Astrocyte of the cerebellum (primary cell): ENCODE measurements at regions not wholly inside any gene's neighbourhood (a gene's known extent, or its start where the extent isn't known, plus 50 kb on each side); places are given as distances from the start of the nearest gene placed in this dataset.
A peak's percentile ranks its signal among the peaks of the same experiment; 100 is the strongest.

Source experiments
- DNase-seq: peaks from one replicate; pipeline ENCODE4 v3.0.0-alpha.2; 2011; ENCODE audit warnings: low read depth
- H3K4me3 ChIP-seq: 2 replicates; pipeline ENCODE4 v1.5.1; 2011; ENCODE audit warnings: mild to moderate bottlenecking, low read depth, low read length, moderate library complexity
- in situ Hi-C: cut with HindIII; loops from 2 replicates; pipeline ENCODE4 v1.10.0; 2017; ENCODE audit warnings: low sequenced_read_pairs
- TF ChIP-seq, protein P1 (sequence below): IDR thresholded peaks from 2 replicates; pipeline ENCODE4 v1.5.1; 2012; ENCODE audit warnings: low read length, low read depth, moderate library complexity, mild to moderate bottlenecking; ENCODE audit errors: missing control alignments

- in situ Hi-C loops: no loop called here
- TF ChIP-seq, protein P1, sequence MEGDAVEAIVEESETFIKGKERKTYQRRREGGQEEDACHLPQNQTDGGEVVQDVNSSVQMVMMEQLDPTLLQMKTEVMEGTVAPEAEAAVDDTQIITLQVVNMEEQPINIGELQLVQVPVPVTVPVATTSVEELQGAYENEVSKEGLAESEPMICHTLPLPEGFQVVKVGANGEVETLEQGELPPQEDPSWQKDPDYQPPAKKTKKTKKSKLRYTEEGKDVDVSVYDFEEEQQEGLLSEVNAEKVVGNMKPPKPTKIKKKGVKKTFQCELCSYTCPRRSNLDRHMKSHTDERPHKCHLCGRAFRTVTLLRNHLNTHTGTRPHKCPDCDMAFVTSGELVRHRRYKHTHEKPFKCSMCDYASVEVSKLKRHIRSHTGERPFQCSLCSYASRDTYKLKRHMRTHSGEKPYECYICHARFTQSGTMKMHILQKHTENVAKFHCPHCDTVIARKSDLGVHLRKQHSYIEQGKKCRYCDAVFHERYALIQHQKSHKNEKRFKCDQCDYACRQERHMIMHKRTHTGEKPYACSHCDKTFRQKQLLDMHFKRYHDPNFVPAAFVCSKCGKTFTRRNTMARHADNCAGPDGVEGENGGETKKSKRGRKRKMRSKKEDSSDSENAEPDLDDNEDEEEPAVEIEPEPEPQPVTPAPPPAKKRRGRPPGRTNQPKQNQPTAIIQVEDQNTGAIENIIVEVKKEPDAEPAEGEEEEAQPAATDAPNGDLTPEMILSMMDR: no peak
- H3K4me3 ChIP-seq: no peak overlapping the region
- DNase-seq: no peak
Measured at GRCh38 chr22:27022896-27023361, 365.5 kb downstream of the MIAT start.

DNA sequence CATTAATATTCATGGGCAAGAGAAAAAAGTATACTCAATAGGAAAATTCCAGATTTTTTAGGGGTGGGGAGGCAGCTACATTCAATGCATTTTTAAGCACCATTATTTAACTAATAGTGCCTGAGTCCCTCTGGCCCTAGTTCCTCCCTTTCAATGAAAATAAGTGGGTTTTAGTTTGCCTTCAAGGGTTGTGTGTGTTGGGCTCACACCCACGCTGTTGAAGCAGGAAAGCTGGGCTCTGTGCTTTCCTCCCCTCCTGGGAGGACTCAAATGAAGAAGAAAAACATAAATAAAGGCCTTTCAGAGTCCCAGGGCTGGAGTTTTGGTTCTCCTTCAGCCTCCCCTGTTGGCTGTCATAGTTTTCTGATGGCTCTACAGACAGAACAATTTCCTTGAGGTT lies 366.2 kb downstream of the MIAT start:
- in situ Hi-C loops: no loop called here
- no peak overlapping the region for H3K4me3 ChIP-seq
- TF ChIP-seq, protein P1: no peak
- no peak for DNase-seq

- in situ Hi-C loops: no loop called here
- TF ChIP-seq, protein P1: no peak
- no peak for DNase-seq
- H3K4me3 ChIP-seq: no peak overlapping the region
Measured at GRCh38 chr22:27024982-27025381, 367.6 kb downstream of the MIAT start.

DNA sequence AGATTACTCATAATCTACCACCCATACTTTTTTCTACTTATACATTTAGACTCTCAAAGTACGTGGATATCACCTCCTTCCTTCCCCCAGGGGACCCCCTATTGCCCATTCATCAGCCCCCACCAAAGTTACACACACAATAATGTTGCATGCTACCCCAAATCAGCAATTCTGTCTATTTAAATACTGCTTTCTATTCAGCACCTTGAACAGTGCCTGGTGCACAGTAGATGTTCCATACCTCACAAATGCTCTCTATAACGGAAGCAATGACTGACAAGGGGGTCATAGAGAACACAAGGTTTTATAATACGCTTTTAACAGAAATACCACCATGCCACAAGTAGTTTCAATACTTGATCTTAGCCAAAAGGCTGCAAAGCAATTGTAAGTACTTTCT lies 370.7 kb downstream of the MIAT start:
- TF ChIP-seq, protein P1: no peak
- no peak overlapping the region for H3K4me3 ChIP-seq
- no peak for DNase-seq
- in situ Hi-C loops: no loop called here

DNA sequence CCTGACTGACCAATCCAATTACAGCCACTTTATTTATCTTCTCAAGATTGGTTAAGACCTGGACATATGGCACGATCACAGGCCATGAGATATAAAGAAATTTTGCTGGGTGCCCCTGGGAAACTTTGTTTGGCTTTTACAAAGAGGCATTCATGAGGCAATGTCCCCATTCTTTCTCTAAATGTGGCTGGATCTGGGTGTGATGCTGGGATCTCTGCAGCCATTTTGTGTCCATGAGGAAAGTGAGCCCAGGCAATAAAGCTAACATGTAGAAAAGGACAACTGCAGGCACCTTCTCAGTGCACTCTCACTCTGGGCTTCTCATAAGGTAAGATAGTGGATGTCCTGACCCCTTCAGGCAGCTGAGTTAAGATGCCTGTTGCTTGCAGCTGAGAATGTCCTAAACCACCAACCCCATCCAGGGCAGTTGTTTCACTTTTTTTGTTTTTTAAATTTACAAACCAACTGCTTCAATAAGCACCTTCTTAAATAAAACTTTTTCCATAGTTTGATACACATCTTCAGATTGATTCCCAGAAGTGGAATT lies 372.3 kb downstream of the MIAT start:
- H3K4me3 ChIP-seq: no peak overlapping the region
- DNase-seq: no peak
- in situ Hi-C loops: no loop called here
- TF ChIP-seq, protein P1: no peak

DNA sequence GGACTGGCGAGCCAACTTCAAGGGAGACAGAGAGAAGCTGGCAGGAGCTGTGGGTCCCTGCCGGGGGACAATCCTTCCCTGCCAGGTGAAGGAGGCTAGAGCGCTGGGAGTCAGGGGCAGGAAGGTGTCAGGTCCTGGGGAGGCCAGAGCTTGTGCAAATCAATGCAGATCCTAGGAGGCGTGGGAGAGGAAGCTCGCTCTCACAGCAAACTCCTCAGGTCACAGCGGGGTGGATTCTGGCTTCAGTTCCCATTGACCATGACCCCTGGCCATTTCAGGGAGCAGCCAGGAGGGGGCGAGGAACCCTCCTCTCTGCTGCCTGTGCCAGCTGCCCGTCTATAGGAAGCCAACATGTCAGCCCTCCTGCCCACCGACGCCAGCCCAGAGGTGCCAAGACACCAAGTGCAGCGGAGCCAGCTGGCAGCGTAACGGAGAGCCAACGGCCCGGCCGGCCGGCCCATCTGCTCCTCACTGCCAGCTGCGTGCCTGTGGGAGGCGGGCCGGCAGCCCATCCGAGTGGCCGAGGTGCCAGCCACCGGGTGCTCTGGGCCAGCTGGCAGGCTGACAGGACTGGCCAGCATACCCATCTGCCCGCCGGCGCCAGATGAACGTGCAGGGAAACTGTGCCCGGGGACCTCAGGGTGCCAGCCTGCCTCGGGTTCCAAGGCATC lies 374.8 kb downstream of the MIAT start:
- TF ChIP-seq, protein P1: peak; percentile 40
- in situ Hi-C loops: no loop called here
- no peak overlapping the region for H3K4me3 ChIP-seq
- DNase-seq: no peak
